SH-SY5Y (cell line): ENCODE measurements at regions not wholly inside any gene's neighbourhood (a gene's known extent, or its start where the extent isn't known, plus 50 kb on each side); places are given as distances from the start of the nearest gene placed in this dataset.

Experiments used
- GATA2 ChIP-seq: IDR thresholded peaks from 2 replicates; pipeline ENCODE4 v1.6.1; 2011; ENCODE audit warnings: mild to moderate bottlenecking, low read depth, low read length
- GATA3 ChIP-seq: IDR thresholded peaks from 2 replicates; pipeline ENCODE4 v1.6.1; 2011; ENCODE audit warnings: low read depth, mild to moderate bottlenecking, low read length, moderate library complexity

DNA sequence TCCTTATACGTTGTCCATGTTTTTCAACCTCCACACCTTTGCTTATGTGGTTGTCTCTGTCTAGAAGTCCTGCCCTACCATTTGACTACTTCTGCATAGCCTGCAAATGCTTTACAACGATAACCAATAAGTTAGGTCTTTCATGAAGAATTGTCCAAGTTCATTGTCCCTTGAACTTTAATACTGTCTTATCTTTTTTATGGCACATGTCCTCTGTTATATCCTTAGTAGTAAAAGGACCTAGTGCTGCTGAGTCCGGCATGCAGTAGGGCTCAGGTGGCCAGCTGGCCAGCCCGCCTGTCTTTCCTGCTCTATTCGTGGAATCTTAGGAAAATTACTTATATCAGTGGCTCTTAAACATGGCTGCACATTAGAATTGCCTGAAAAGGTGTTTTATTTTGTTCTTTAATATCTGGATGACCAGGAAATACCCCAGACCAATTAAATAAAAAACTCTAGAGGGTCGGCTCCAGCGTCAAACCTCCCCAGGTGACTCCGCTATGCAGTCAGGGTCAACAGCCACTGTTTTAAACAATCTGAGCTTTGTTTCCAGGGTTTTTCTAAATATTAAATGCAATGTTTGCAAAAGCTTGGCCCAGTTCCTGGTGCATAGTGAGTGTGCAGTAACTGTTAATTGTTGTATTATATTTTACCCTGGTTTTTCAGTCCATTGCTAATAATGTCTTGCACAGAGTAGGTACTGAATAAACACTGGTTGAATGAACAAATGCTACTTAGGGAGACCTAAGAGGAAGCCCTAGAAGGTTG is 64.6 kb upstream of the SESN3 start:
- TF ChIP-seq GATA3 (no peak), GATA2 (no peak)

DNA sequence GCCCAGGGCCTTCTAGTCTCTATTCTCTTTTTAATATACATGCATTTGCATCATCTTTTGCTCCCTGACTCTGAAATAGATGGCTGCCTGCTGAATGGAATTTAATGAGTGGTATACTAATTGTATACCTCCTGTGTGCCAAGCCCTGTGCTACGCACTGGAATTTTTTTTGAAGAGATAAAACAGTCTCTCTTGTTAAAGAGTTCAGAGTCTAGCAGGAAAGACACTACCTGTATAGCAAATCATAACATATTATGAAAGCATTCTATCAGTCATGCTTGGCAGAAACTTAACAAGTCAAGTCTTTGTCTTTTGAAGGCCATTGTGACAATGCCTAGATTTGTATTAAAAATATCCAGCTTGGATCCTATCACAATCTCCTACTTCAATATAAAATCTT is 63.7 kb upstream of the SESN3 start:
- TF ChIP-seq GATA3 (no peak), GATA2 (no peak)

DNA sequence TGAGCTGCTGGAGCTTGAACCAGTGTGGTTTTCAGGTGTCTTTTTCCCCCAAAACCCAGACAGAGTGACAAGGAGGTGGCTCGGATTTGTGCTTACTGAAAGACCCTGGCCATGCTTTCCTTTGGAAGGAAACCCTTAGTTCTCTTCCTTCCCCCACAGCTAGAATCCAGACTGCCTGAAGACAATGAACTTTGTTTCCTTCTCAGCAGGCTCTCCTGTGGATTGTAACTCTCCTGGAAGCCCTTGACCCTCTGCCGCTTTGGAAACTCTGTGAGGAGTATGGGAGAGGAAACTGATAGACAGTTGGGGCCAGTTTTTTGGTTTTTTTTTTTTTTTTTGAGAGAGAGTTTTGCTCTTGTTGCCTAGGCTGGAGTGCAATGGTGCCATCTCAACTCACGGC is 62.1 kb upstream of the SESN3 start:
- TF ChIP-seq GATA3: no peak

DNA sequence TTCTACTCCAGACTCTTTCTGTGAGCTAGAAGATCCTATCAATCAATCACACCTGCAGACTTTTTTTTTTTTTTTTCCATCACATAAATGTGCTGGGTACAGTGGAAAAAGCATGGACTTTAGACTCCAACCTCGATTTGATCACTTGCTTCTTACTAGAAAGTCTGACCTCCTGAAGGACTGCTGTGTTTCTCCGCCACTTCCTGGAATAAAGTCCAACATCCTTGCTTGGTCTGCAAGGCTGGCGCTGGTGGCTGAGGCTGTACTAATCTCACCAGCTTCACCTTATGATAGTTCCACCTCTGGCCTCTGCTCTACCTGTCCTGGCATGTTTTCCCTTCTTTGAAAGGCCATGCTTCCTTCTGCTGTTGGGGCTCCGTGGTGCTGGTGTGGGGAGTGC is 60.9 kb upstream of the SESN3 start:
- TF ChIP-seq GATA2 (no peak), GATA3 (no peak)

DNA sequence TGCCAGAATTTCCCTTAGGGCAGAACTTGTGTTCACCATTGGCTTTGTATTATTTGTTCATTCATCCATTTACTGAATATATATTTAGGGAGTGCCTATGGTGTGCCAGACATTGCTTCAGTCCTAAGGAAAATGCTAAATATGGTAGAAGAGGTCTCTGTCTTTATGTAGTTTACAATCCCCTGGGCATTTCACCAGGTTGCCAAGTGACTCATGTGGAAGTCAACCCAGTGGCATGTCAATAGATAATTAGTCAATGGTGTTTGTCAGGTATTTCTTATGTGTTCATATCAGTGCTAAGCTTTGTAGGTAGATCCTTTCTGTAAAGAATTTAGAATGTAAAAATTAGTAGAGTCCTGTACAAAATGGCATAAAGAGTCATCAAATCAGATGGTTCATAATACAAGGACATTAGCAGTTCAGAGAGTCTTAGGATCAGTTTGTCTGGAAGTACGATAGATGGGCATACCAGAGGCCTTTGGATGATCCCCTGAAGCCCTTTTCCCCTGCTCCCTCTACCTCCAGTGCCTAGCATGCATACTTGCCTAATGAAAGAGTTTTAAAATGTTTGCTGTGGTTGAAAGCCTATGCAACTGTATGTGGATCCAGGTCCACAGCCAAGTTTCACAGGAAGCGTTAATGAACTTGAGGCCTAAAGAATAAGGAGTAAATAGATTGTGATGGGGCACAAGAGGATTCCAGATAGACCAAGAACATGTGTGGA is 58.5 kb upstream of the SESN3 start:
- no peak for TF ChIP-seq GATA3
- TF ChIP-seq GATA2: no peak

DNA sequence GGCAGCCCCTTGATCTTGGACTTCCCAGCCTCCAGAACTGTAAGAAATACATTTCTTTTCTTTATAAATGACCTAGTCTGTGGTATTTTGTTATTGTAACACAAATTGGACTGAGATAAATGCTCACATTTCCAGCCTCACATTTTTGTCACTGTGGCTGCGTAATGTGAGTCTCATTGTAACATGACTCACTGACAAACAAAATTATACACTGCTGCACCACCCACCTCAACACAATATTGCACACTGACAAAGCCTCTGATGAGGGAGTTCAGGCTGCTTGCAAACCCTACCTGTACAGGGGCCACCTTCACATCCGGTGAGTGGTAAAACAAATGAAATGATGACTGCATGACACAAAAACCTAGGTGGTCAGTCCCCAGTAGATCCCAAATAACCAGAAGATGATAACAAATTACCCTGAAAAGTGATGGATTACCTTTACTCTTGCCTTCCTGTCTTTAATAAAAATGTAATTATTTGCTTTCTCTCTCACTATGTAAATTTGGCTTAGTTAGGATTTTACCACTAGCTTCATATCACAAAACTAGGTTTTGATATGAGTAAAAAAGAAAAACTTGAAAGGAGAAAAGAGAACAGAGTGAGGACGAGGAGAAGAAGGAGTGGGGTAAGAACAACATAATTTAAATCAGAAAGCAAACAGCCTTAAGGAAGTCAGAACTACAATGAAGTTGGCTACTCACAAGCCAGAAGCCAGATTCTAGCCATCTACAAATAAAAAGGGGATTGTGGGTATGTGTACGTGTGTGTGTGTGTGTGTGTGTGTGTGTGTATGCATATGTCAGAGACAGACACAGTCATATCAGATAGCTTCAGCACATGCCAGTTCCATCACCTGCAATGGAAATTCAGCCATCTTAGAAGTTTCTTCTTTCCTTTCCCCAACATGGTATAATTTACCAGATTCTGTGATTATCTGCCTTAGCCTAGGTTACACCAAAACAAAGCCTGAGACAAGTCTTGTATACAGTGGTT is 53.4 kb upstream of the SESN3 start:
- TF ChIP-seq GATA2 (no peak), GATA3 (no peak)

DNA sequence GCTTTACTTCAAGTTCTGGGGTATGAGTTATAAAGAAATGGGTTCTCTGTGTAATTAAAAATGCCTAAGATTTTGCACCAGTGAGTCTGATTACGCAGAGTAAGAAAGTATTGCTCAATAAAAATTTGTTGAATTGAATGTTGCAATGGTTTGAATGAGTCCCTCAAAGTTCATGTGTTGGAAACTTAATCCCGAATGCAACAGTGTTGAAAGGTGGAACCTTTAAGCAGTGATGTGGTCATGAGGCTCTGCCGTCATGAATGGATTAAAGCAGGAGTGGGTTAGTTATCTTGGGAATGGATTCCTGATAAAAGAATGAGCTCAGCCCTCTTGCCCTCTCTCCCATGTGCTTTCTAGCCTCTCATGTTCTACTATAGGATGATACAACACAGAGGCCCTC is 52.6 kb upstream of the SESN3 start:
- TF ChIP-seq GATA3: no peak
- no peak for TF ChIP-seq GATA2

DNA sequence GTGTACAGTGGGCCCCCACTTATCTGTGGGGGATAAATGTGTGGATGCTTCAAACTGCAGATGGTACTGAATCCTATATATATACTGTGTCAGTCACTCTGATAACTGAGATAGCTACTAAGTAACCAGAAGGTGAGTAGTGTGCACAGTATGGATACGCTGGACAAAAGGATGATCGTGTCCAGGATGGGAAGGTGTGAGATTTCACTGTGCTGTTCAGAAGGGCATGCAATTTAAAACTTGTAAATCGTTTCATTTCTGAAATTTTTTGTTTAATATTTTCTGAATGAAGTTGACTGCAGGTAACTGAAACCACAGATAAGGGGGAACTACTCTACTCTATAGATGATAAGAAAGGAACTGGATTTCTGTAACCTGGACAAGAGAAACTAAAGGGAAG is 52.1 kb upstream of the SESN3 start:
- TF ChIP-seq GATA2 (no peak), GATA3 (no peak)

DNA sequence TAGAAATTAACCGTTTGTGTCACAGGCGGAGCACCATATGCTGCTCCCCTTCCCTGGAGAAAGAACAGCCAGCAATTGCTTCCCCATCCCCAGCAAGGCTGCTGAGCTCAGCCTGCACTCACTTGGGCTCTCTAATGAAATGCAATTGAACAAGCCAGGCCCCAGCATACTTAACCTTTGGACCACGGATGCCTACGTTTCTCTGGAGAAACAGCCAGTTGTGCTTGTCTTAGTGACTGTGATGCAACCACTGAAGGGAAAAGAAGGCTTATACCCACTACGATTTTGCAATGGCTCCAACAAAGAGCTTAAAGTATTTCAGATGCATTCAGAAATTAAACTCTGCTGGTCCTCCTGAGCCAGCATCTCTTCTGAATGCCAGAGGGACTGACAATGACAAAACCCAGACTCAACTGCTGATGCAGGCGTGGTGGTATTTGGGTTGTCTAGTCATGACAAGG is 51.3 kb upstream of the SESN3 start:
- no peak for TF ChIP-seq GATA3
- no peak for TF ChIP-seq GATA2
